HEK293 (cell line): ENCODE measurements at regions not wholly inside any gene's neighbourhood (a gene's known extent, or its start where the extent isn't known, plus 50 kb on each side); places are given as distances from the start of the nearest gene placed in this dataset.
"Not testable (repeated sequence)": the region's sequence is repeated elsewhere in the genome, so short reads cannot be mapped to it uniquely, and the experiment has no call there.

Experiments
- CTCF ChIA-PET: fragments of 350-600 bp; formaldehyde crosslinking; extraction: SDS; loops from one replicate; lab custom pipeline; 2021; ENCODE audit warnings: antibody characterized with exemption; lab: Yijun Ruan, JAX
- POLR2A ChIA-PET: fragments of 300-600 bp; formaldehyde crosslinking; extraction: SDS; loops from one replicate; lab custom pipeline; 2020; ENCODE audit warnings: antibody characterized with exemption, inconsistent platforms; lab: Yijun Ruan, JAX
- H3K27ac ChIP-seq: fragments of 200-500 bp; sonication (Bioruptor generic); 2 replicates; pipeline ENCODE4 v1.5.1; 2014; ENCODE audit warnings: low read depth, low read length, control low read depth, inconsistent platforms; ENCODE audit errors: extremely low read depth
- H3K36me3 ChIP-seq, 2 experiments: fragments of 200-500 bp in 1 of 2; sonication (Bioruptor generic) in 1 of 2; 1 replicate in 1 of 2; 2 replicates in 1 of 2; pipeline ENCODE4 v1.5.1; 2014 to 2017; ENCODE audit warnings: inconsistent platforms in 2 of 2, low read length in 2 of 2; ENCODE audit not compliant: control insufficient read depth in 2 of 2, insufficient read depth in 1 of 2
- H3K4me1 ChIP-seq: fragments of 200-500 bp; sonication (Bioruptor generic); 2 replicates; pipeline ENCODE4 v1.5.1; 2014; ENCODE audit warnings: mild to moderate bottlenecking, low read length, inconsistent platforms; ENCODE audit not compliant: control insufficient read depth, insufficient read depth
- H3K4me3 ChIP-seq: 2 replicates; pipeline ENCODE4 v1.5.1; 2011; ENCODE audit warnings: low read depth, mild to moderate bottlenecking, control low read depth, low read length, moderate library complexity
- H3K9me3 ChIP-seq: fragments of 200-500 bp; sonication (Bioruptor generic); 2 replicates; pipeline ENCODE4 v1.5.1; 2014; ENCODE audit warnings: low read depth, low read length, inconsistent platforms; ENCODE audit not compliant: control insufficient read depth, insufficient read depth
- EGR2 ChIP-seq: fragments of 450-650 bp; formaldehyde crosslinking; IDR thresholded peaks from 2 replicates; pipeline ENCODE4 v1.5.1; 2016; ENCODE audit warnings: low read depth, missing biosample characterization, missing genetic modification characterization
- ZFHX2 ChIP-seq: fragments of 450-650 bp; formaldehyde crosslinking; conservative IDR thresholded peaks from 2 replicates; pipeline ENCODE4 v1.5.1; 2016; ENCODE audit warnings: missing biosample characterization, missing genetic modification characterization
- ZFP3 ChIP-seq: fragments of 450-650 bp; formaldehyde crosslinking; IDR thresholded peaks from 2 replicates; pipeline ENCODE4 v1.5.1; 2016; ENCODE audit warnings: low read depth, missing biosample characterization, missing genetic modification characterization
- ZNF549 ChIP-seq: fragments of 450-650 bp; IDR thresholded peaks from 2 replicates; pipeline ENCODE4 v1.5.1; 2018; ENCODE audit warnings: missing biosample characterization, missing genetic modification characterization, mild to moderate bottlenecking, inconsistent platforms, moderate library complexity
- TF ChIP-seq, protein P1 (sequence below): fragments of 450-650 bp; formaldehyde crosslinking; IDR thresholded peaks from 2 replicates; pipeline ENCODE4 v1.5.1; 2017; ENCODE audit warnings: missing biosample characterization, mild to moderate bottlenecking, missing genetic modification characterization, moderate library complexity
- TF ChIP-seq, protein P2 (sequence below): fragments of 450-650 bp; formaldehyde crosslinking; IDR thresholded peaks from 2 replicates; pipeline ENCODE4 v1.5.1; 2016; ENCODE audit warnings: missing biosample characterization, missing genetic modification characterization, borderline replicate concordance
- TF ChIP-seq, protein P3 (sequence below): fragments of 450-650 bp; formaldehyde crosslinking; optimal IDR thresholded peaks from 2 replicates; pipeline ENCODE3; 2016; ENCODE audit warnings: missing biosample characterization, mild to moderate bottlenecking, missing genetic modification characterization
- TF ChIP-seq, protein P4 (sequence below): fragments of 450-650 bp; formaldehyde crosslinking; conservative IDR thresholded peaks from 2 replicates; pipeline ENCODE4 v1.5.1; 2016; ENCODE audit warnings: low read depth, missing biosample characterization, missing genetic modification characterization

DNA sequence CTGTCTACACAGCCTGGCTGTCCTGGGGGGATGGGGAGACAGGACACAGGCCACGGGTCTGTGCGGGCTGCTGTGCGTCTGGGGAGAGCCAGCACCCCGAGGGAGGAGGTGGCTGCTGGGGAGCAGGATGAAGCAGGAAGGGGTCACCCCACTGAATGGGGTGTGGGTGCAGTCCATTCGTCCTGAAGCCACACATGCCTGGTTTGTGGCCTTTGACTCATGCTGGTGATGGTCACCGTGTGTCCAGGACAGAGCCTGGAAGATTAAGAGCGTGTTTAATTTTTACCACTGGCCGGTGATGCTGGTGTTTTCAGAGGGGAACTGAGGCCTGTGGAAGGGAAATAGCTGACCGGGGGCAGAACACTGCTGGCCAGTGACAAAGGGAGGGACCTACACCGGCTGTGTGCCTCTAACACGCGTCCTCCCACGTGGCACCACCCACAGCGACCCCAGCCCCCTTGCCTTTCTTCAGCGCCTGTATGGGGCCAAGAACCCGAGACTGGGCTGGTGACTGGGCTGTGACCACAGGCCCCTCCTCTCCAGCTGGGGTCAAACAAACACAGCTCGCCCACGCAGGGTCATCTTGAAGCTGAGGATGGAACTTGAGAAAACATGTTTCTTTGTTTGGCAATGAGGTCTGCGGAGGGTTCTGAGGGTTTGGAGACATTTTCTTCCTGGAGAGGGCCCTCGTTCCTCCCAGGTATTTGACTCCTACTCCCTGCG is 99.5 kb upstream of the LRPAP1 start:
- CTCF ChIA-PET, POLR2A ChIA-PET: not testable (repeated sequence)

DNA sequence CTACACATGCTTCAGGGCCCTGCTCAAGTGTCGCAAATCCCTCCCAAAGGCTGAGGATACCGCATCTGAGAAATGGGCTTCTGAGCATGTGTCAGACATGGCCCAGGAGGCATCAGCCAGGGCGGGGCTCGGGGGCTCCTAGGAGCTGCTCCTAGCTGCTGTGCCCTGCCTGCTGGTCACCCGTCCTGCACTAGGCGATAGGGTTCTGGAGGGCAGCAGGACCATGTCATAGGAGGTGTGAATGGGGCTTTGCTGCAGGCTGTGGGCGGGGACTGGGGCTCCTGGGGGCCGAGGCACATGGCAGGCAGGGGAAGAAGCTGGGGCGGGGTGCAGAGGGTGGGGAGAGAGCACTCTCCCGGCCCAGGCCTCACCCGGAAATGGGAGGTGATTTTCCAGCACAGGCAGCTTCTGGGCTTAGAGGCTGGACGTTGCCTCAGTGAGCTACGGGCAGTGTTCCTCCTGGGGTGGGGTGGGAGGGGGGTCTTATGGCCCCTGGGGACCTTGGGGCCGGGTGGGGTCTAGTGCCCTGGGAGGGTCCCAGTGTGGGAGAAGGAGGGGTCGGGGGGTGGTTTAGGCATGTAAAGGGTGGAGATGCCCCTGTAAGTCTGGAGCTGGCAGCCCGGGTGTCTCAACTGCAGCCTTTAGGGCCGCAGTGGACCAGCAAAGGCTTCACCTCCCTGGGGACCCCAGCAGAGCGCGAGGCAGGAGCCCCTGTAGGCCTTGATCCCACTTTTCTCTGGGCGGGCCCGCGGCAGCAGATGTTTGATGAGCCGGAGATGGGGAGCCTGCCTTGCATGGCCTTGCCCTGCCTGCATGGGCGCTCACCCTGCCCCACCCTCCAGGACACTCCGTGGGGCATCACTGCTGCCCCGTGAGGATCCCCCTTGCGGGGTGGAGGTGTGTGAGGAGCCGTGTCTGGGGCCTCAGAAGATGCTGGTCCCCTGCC is 98.6 kb upstream of the LRPAP1 start:
- TF ChIP-seq, protein P1, sequence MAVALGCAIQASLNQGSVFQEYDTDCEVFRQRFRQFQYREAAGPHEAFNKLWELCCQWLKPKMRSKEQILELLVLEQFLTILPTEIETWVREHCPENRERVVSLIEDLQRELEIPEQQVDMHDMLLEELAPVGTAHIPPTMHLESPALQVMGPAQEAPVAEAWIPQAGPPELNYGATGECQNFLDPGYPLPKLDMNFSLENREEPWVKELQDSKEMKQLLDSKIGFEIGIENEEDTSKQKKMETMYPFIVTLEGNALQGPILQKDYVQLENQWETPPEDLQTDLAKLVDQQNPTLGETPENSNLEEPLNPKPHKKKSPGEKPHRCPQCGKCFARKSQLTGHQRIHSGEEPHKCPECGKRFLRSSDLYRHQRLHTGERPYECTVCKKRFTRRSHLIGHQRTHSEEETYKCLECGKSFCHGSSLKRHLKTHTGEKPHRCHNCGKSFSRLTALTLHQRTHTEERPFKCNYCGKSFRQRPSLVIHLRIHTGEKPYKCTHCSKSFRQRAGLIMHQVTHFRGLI (tag by site-specific recombination), result no peak
- TF ChIP-seq, protein P2, sequence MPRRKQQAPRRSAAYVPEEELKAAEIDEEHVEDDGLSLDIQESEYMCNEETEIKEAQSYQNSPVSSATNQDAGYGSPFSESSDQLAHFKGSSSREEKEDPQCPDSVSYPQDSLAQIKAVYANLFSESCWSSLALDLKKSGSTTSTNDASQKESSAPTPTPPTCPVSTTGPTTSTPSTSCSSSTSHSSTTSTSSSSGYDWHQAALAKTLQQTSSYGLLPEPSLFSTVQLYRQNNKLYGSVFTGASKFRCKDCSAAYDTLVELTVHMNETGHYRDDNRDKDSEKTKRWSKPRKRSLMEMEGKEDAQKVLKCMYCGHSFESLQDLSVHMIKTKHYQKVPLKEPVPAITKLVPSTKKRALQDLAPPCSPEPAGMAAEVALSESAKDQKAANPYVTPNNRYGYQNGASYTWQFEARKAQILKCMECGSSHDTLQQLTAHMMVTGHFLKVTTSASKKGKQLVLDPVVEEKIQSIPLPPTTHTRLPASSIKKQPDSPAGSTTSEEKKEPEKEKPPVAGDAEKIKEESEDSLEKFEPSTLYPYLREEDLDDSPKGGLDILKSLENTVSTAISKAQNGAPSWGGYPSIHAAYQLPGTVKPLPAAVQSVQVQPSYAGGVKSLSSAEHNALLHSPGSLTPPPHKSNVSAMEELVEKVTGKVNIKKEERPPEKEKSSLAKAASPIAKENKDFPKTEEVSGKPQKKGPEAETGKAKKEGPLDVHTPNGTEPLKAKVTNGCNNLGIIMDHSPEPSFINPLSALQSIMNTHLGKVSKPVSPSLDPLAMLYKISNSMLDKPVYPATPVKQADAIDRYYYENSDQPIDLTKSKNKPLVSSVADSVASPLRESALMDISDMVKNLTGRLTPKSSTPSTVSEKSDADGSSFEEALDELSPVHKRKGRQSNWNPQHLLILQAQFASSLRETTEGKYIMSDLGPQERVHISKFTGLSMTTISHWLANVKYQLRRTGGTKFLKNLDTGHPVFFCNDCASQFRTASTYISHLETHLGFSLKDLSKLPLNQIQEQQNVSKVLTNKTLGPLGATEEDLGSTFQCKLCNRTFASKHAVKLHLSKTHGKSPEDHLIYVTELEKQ, result no peak
- TF ChIP-seq ZNF549, result no peak
- TF ChIP-seq, protein P3, sequence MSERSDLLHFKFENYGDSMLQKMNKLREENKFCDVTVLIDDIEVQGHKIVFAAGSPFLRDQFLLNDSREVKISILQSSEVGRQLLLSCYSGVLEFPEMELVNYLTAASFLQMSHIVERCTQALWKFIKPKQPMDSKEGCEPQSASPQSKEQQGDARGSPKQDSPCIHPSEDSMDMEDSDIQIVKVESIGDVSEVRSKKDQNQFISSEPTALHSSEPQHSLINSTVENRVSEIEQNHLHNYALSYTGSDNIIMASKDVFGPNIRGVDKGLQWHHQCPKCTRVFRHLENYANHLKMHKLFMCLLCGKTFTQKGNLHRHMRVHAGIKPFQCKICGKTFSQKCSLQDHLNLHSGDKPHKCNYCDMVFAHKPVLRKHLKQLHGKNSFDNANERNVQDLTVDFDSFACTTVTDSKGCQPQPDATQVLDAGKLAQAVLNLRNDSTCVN (tag by site-specific recombination), result no peak
- 0 out of 2 replicates have a peak, but pooled peaks have one; percentile 64 for TF ChIP-seq ZFP3
- TF ChIP-seq, protein P4, sequence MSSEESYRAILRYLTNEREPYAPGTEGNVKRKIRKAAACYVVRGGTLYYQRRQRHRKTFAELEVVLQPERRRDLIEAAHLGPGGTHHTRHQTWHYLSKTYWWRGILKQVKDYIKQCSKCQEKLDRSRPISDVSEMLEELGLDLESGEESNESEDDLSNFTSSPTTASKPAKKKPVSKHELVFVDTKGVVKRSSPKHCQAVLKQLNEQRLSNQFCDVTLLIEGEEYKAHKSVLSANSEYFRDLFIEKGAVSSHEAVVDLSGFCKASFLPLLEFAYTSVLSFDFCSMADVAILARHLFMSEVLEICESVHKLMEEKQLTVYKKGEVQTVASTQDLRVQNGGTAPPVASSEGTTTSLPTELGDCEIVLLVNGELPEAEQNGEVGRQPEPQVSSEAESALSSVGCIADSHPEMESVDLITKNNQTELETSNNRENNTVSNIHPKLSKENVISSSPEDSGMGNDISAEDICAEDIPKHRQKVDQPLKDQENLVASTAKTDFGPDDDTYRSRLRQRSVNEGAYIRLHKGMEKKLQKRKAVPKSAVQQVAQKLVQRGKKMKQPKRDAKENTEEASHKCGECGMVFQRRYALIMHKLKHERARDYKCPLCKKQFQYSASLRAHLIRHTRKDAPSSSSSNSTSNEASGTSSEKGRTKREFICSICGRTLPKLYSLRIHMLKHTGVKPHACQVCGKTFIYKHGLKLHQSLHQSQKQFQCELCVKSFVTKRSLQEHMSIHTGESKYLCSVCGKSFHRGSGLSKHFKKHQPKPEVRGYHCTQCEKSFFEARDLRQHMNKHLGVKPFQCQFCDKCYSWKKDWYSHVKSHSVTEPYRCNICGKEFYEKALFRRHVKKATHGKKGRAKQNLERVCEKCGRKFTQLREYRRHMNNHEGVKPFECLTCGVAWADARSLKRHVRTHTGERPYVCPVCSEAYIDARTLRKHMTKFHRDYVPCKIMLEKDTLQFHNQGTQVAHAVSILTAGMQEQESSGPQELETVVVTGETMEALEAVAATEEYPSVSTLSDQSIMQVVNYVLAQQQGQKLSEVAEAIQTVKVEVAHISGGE (tag by site-specific recombination), result no peak
- CTCF ChIA-PET, result no interaction called here
- POLR2A ChIA-PET, result no interaction called here
- Histone ChIP-seq H3K4me1 (no peaks in the 10 kb centered on the region), H3K9me3 (no peaks in the 10 kb centered on the region), H3K36me3 (no peaks in the 10 kb centered on the region), H3K27ac (no peak overlapping the region), H3K4me3 (no peak overlapping the region)

More for the DNA sequence above, 99.5 kb upstream of the LRPAP1 start:
- not testable (repeated sequence) for H3K4me1 ChIP-seq, H3K9me3 ChIP-seq, H3K27ac ChIP-seq, H3K4me3 ChIP-seq, H3K36me3 ChIP-seq
- 0 out of 2 replicates have a peak, but pooled peaks have one; percentile 32 for TF ChIP-seq ZFHX2 (tag by site-specific recombination)
- peak; percentile 43 for TF ChIP-seq EGR2 (tag by site-specific recombination)
